Upper lobe of left lung (tissue), 4 donors: ENCODE measurements at regions not wholly inside any gene's neighbourhood (a gene's known extent, or its start where the extent isn't known, plus 50 kb on each side); places are given as distances from the start of the nearest gene placed in this dataset.

ENCODE experiments used
- EP300 ChIP-seq, 4 donors: sonication (generic); formaldehyde crosslinking; IDR thresholded peaks; one replicate each; pipeline ENCODE4 v1.5.1; 2017; ENCODE audit warnings: antibody characterized with exemption in 4 of 4, control low read depth in 2 of 4
- POLR2A ChIP-seq, 4 donors: fragments of 450-650 bp; IDR thresholded peaks; one replicate each; pipeline ENCODE4 v1.5.1; 2016 to 2017; ENCODE audit warnings: antibody characterized with exemption in 4 of 4, mild to moderate bottlenecking in 2 of 4
- TF ChIP-seq, protein P1 (sequence below), 6 experiments: fragments of 450-650 bp in 4 of 6; fragments of 200-600 bp in 2 of 6; sonication (generic) in 2 of 6; IDR thresholded peaks; one replicate each; pipeline ENCODE4 v1.5.1; 2016 to 2019; ENCODE audit warnings: antibody characterized with exemption in 6 of 6

DNA sequence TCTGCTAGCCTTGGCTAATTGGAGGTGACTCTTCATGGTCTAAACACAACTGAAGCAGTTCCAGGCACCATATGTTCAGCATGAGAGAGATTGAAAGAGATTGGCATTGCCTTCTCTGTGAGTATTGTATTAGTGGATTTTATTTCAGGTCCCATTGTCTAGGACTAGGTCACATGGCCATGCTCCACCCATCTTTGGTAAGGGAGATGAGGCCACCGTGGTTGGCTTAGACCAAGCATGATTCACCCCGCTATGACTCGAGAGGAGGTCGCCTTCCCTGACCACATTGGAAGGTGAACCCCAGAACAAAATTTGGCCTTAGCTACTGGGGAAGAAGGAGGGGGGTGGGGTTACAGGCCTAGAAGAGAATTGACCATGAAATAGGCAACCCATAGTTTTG, 109.9 kb upstream of the BCOR start:
- TF ChIP-seq, protein P1, sequence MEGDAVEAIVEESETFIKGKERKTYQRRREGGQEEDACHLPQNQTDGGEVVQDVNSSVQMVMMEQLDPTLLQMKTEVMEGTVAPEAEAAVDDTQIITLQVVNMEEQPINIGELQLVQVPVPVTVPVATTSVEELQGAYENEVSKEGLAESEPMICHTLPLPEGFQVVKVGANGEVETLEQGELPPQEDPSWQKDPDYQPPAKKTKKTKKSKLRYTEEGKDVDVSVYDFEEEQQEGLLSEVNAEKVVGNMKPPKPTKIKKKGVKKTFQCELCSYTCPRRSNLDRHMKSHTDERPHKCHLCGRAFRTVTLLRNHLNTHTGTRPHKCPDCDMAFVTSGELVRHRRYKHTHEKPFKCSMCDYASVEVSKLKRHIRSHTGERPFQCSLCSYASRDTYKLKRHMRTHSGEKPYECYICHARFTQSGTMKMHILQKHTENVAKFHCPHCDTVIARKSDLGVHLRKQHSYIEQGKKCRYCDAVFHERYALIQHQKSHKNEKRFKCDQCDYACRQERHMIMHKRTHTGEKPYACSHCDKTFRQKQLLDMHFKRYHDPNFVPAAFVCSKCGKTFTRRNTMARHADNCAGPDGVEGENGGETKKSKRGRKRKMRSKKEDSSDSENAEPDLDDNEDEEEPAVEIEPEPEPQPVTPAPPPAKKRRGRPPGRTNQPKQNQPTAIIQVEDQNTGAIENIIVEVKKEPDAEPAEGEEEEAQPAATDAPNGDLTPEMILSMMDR (IDR thresholded peaks at IDR 0.05): no peak
- TF ChIP-seq POLR2A (IDR thresholded peaks at IDR 0.05): no peak
- no peak for TF ChIP-seq EP300 (IDR thresholded peaks at IDR 0.05)
